ENCODE measurements at regions not wholly inside any gene's neighbourhood (a gene's known extent, or its start where the extent isn't known, plus 50 kb on each side); places are given as distances from the start of the nearest gene placed in this dataset.
"Not testable (repeated sequence)": the region's sequence is repeated elsewhere in the genome, so short reads cannot be mapped to it uniquely, and the experiment has no call there.

DNA sequence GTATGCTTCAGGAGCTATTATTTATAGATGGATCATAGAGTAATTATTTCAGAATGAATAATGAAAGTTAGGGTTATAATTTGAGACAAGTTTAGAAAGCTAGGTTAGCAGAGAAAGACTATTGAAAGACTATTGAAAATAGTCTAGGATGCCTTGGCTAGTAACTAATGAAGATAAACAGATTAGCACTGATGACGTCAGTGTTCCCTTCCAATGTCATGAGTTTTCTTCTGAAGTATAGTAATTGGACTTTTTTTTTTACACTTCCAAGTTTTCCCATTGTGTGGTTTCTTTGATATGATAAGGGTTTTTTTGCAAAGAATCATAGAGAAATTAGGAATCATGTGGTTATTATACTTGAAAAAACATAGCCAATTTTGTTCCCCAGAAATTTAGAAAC lies 1041.5 kb upstream of the CRIM1 start:
- no peak for DNase-seq (ENCODE audit: low read depth)

DNA sequence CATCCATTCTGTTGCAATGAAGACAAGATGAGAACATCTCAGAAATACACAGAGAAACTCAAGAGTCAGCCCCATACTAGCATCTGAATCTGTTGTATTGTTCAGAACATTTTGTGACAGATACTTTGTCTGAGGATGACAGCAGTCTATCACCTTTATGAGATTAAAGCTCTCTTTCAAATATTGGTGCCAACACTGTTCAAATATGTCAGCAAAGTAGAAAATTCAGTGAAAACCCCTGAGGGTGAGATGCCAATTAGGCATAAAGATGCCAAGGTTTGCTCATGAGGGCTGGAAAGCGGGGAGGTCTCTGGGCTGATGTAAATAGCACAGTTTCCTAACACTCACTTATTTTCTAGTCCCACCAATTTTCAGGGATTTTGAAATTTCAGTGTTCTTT lies 1054.2 kb upstream of the CRIM1 start:
- DNase-seq (ENCODE audit: low read depth), result no peak

DNA sequence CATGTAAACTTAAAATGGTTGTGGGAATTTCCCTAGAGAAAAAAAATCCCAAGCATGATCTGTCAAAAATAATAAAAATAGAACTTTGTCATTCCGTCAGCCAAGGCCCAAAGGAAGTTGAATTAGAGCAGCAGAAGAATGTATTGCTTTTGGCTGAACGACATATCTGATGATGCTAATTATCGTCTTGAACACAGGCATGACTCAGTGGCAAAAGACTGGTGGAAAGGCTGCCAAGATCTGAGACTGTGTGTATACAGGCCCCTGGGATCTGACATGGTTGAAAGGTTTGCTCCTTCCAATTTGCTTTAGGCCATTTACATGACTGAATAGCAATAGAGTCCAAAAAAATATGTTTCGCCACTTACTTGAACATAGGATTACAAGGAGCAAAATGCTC lies 1057.1 kb upstream of the CRIM1 start:
- no peak for DNase-seq (ENCODE audit: low read depth)

DNA sequence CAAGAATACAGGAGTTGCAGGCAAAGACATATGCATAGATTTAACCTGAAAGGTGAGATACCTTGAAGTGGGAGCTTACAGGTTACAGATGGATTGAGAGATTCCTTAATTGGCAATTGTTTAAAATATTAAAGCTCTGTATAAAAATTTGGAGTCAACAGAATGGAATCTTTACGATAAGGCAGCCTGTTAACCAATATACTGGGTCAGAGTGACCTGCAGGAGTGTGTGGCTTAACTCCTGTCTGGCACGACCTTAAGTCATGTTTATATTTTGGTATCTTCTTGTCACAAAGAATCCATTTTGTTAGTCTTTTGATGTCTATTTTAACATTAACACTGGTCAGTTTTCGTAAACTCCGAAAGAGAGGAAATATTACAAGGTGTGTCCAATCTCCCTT lies 1058.2 kb upstream of the CRIM1 start:
- no peak for DNase-seq (ENCODE audit: low read depth)

DNA sequence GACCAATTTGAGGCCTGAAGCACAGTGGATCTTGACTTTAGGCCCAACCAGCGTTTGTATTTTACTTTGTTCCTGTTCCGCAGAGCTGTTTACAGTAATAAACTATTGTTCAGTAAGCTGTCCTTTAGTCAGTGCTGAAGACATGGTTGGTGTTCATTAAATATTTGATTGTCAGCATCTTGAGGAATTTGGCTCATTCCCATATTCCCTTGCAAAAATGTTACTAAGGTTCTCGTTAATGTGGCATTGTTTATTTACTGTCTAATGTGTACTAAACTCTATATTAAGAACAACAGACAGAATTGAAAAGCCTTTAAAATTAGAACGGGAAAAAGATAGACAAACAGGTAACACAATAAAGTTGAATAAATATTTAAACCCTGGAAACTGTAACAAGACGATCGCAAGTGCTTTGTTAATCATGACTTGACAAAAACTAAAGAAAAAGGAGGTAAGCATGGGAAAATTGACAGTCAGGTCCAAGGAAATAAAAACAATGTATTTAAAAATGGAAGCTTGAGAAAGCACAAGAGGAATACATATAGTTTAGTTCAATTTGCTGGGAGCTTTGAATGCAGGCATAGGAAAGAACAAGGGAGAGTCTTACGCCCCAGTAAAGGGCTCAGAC lies 1060.8 kb upstream of the CRIM1 start:
- DNase-seq (ENCODE audit: low read depth), result no peak

DNA sequence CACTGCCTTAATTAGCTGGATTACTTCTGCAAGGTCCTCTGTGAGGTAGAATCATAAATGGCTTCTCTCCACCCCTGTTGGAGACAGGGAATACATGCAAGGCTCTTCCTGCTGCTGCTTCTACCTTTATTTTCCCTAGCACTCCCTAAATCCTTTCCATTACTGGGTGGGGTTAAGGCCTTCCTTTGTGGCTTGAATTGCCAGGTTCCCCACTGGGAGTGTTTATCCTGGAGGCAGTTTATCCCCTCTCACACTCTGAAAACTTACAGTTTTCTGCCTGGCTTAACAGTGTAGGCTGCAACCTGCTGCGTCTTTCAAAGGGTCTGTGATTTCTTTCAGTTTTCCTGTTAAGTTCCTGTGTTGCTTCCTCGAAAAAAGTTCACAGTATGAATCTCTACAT lies 1062.3 kb upstream of the CRIM1 start:
- no peak for DNase-seq (ENCODE audit: low read depth)

DNA sequence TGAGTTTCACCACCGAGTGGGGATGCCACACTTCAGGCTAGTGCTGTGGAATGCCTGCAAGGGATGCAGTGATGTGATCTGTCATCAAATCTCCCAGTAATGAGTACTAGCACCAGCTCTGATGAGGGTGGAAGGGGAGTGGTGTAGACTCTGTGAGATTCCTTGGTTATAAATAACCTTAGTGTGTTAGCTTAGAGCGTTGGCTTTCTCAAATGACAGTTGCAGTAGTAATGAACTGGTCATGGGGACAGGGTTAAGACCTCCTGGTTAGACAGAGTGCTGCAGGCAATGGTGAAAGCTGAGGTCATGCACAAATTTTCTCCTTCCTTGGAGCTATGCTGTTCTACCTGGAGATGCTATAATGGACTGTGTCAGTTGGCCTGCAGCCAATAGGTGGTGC lies 1063.4 kb upstream of the CRIM1 start:
- no peak for DNase-seq (ENCODE audit: low read depth)

DNA sequence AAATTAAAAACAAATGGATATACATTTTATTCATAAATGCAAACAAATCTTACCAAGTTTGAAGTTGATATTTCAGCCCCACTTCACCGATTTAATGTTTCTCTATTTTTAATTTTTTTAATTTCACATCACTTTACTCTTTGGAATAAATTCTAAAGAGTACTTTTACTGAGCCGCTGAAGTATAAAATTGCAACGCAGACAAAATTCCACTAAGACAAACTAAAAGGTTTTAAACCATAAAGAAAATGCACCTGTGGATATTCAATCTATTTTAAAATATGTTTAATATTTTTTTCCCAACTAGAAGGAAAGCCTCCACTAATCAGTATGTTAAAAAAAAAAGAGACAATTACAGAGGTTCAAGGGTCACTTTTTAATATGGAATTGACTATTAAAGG lies 1073.9 kb upstream of the CRIM1 start:
- no peak for DNase-seq (ENCODE audit: low read depth)

DNA sequence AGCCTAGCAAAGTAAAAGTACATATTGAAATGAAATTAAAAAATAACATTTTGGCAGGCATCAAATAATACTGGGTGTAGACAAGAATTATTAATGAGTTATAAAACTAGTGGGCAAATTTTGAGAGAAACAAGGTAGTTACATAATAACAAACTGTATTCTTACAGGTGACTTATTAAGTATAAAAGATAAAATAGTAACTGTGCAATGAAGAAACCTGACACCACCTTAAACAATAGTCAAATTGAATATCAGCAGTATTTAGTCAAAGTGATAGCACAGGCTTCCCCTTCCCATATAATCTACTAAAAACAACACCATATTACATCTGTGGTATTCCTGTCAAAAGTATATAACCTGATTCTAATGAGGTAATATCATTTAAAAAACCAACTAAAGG lies 1099.8 kb upstream of the CRIM1 start:
- DNase-seq (ENCODE audit: low read depth), result no peak

DNA sequence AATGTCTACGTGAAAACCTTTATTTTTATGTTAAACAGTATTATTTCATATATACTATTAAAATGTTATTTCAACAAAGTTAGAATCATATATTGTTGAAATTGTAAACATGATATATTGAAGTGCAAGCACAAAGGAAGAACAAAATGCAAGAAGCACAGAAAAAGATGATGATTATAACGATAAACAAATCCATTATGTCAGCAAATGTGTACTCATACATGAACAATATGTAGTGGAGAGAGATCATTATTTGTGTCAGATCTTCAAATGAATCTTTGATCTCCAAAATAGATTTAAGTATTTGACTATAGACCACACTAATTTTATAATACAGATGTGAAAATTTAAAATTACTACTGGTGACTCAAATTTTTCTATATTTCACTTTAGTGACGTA lies 1104.4 kb upstream of the CRIM1 start:
- no peak for DNase-seq (ENCODE audit: low read depth)

DNA sequence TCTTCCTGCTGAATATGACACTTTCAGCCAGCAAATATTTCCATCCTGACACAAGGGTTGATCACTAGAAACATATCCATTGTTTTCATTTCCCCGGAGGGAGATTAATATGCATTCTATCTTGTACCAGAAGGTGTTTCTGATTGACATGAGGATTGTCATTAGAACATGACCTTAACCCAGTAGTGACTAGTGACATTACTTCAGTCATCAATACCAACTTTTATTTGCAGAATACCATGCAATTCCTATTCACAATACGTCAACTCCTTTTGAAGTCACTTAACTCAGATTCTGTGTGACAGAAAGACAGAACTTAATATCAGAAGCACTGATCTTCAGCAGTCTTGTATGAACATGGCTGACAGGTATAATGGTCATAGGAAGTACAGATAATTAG lies 1108.9 kb upstream of the CRIM1 start:
- no peak for DNase-seq (ENCODE audit: low read depth)

DNA sequence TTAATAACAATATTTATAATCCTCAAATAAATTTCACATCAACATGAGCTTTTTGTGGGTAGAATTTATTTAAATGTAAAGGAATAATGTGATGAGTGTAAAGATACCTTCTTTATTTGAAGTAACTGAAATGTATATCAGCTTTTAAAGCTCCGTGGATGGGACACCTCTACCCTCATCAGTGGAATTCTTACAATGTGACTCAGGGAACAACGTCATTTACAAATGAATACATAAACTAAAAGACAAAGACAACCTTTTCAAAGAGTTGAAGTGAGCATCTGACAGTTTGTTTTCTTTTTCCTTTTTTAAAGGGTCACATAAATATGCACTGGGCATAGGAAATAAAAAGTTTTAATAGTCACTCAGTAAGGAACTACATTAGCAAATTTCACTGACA lies 1127.0 kb upstream of the CRIM1 start:
- DNase-seq (ENCODE audit: low read depth), result no peak

DNA sequence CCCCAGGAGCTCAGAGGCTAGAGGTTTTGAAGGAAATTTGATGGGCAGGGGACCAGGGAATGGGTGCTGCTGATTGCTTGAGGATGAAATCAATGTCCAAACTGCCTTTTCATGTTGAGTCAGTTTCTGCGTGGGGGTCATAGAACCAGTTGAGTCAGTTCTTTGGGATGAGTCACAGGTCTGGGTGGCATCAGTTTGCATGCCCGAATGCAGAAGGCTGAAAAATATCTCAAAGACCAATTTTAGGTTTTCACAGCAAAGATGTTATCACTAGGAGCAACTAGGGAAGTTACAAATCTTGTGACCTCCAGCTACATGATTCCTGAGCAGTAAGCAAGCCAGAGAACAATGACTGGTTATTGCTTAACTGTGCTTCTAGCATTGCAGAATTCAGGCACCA lies 1135.1 kb upstream of the CRIM1 start:
- DNase-seq (ENCODE audit: low read depth), result no peak

DNA sequence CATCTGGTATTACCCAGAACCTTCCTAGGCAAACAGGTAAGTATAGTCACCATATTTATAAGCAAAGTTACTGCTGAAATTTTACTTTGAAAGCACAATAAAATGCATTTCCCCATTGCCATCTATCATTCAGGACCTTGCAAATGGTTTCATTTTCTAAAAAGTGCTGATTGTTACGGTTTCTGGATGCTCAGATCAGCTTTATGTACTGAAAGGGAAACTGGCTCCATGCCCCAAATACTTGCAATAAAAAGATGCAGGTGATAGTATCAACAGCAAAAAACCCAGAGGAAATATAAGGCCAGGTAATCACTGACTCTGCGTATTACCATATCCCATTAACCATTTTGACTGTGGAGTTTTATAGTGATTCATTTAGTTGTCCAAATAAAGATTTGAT lies 1150.7 kb upstream of the CRIM1 start:
- DNase-seq (ENCODE audit: low read depth), result no peak

DNA sequence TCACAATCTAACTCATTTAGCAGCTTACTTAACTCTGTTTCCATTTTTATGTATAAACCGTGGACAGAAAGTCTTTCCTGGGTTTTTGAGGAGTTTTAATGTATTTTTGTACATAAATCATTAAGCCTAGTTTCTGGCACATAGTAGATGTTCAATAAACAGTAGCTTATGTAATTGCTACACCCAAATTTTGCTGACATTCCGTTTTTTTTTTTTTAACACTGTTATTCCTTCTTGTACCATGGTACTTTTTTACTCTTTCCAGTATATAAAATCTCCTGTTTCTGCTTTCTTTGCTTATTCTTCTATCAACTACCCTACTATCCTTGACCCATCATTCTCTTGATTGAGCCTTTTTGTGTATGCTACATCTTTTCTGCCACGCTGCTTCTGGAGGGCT lies 1151.3 kb upstream of the CRIM1 start:
- no peak for DNase-seq (ENCODE audit: low read depth)

DNA sequence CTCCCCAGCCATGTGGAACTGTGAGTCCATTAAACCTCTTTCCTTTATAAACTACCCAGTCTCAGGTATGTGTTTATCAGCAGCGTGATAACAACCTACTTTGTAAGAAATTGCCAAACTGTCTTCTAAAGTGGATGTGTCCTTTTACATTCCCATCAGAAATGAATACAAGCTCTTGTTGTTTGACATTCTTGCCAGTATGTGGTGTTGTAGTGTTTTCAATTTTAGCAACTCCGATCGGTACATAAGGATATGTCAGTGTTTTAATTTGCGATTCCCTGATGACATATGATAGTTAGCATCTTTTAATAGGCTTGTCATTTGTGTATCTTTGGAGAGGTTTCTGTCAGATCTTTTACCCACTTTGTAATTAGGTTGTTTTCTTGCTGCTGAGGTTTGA lies 1156.3 kb upstream of the CRIM1 start:
- no peak for DNase-seq (ENCODE audit: low read depth)

DNA sequence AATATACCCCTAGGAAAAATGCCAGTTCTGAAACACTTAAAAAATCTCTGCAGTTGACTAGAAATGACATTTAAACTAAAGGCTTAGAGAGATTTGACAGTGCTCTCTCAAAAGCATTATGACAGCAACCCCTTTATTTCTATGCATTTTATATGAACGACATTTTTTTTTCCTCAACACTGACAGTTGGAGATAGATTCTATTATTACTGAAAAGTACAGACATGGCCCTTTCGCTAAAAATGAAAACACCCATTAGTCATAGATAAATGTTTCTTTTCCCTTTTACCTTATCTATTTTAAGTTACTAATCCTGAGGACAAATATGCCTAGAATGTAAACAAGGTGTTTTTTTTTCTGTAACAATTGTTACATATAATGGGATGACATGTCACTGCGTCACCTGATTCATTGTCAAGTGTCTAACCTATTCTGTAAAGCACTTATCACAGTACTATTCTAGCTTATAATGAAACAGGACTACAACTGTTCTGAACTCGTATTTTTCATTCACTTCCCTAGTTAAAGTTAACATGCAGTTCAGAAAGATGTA lies 1169.6 kb upstream of the CRIM1 start:
- no peak for DNase-seq (ENCODE audit: low read depth)

DNA sequence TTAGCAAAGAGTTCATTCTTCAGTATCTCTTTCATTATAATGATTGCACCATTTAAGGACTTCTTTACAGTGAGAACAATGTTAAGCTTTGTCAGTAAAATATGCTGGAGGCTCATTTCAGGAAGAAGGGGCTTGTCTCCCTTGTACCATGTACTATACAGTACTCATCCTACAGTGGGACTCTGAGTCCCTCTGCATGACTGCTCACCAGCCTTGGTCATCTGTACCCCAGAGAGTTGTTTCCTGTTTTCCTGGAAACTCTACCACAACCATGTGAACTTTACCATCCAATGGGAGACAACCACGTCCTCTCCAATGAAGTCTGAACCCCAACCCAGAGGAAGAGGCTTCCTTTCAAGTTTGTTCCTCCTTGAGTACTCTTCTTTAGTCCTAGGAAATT lies 1171.1 kb upstream of the CRIM1 start:
- DNase-seq (ENCODE audit: low read depth), result no peak

DNA sequence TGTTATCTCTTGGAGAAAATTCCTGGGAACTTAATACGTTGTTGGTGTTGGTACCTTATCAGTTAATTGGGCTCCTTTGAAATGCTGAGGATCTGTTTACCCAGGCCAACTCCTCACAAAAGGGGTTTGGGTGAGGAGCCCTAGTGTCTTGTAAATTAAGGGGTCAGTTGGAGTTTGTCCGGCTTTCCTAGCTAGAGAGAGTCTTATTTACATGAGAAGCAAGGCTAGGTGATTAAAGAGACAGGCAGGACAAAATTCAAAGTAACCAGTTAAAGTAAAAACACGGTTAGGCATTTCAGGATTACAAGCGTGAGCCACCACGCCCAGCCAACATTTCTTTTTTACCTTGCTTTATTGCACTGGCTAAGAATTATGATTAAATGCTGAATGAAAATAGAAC lies 1178.9 kb upstream of the CRIM1 start:
- DNase-seq (ENCODE audit: low read depth), result not testable (repeated sequence)

DNA sequence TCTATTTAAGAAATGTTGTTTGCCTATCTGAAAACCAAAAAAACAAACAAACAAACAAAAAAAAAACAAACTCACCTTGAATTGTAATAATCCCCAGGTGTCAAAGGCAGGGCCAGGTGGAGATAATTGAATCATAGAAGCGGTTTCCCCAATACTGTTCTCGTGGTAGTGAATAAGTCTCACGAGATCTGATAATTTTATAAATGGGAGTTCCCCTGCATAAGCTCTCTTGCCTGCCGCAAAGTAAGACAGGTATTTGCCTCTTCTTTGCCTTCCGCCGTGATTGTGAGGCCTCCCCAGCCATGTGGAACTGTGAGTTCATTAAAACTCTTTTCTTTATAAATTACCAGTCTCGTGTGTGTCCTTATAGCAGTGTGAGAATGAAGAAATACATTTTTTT lies 1180.7 kb upstream of the CRIM1 start:
- DNase-seq (ENCODE audit: low read depth), result no peak

DNA sequence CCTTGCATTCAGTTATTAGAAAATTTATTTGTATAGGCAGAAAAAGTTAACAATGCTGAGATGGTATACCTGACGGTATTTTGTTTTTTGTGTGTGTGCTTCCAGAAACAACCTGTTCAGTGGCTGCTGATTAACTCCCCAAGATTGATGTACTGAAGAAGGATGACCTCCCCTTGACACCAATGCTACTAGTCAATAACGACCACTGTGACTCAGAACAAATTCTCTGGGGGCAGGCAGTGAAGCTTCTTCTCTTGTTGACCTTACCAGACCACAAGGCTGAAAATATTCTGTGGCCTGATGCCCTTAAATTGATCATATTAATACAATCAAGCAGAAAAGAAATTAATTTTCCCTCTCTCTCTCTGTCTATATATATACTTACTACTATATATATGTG lies 1182.9 kb upstream of the CRIM1 start:
- no peak for DNase-seq (ENCODE audit: low read depth)

DNA sequence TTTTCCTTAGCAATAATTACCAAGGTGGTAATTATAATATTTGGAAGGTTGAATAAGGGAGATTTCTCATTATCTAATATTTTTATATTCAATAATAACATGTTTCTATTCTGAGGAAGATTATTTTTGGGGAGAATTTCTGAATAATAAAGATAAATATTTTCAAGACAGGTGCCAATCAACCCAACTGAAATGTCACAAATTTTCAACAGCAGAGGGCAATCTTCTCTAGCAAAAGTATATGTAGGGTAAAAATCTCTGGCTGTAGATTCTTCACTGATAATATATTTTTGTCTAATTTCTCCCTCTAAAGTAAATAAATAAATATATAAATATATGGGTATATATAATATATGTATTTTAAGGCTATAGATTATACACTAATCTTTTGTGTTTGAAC lies 1187.2 kb upstream of the CRIM1 start:
- no peak for DNase-seq (ENCODE audit: low read depth)

DNA sequence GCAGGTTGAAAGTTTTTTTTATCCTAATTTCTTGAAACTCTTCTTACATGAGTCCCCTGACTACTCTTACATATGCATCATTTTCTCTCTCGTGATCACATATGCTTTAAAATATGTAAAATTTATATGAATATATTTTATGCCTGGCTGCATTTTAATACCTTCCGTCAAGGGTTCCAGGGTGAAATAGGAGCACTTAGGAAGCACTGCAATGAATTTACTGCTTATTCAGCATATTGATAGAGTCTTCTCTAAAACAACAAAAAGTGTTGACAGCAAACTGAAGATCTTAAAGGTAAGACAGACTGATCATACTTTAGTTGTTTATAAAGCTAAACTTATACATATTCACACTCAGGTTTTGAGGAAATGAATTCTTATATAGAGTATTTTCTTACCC lies 1191.6 kb upstream of the CRIM1 start:
- DNase-seq (ENCODE audit: low read depth), result no peak

DNA sequence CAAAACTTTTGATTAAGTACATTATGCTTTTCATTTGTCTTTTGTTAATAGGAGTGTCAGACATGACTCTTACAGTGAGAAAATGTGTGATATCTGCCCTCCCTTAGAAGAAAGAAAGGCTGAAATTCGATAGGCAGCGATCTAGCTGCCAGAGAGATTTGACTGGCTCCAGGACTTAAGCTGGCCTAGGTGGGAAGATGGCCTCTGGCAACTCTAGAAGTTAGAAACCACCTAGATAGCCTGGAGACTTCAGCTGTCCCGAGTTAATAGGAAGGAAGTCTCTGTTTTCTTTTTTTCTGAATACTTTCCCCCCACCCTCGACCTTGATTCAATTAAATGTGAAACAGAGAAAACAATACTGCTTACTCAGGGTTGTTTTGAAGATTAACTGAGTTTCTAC lies 1194.7 kb upstream of the CRIM1 start:
- DNase-seq (ENCODE audit: low read depth), result no peak

DNA sequence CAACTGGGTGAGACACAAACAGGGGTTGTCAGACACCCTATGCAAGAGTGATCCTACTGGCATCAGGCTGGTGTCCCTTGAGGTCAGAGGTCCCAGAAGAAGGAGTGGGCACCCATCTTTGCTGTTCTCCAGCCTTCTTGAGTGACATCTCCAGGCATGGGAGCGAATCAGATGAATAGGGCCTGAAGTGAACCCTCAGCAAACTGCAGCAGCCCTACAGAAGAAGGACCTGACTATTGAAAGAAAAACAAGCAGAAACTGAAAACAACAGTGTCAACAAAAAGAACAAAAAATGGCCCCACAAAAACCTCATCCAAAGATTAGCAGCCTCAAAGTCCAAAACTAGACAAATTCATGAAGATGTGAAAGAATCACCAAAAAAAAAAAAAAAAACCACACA lies 1229.7 kb upstream of the CRIM1 start:
- DNase-seq (ENCODE audit: low read depth), result no peak
